ENCODE measurements at regions not wholly inside any gene's neighbourhood (a gene's known extent, or its start where the extent isn't known, plus 50 kb on each side); places are given as distances from the start of the nearest gene placed in this dataset.

GRCh38 chr2:7701791-7702190 is 784.6 kb downstream of the RNF144A start:
- TF ChIP-seq, protein P1, sequence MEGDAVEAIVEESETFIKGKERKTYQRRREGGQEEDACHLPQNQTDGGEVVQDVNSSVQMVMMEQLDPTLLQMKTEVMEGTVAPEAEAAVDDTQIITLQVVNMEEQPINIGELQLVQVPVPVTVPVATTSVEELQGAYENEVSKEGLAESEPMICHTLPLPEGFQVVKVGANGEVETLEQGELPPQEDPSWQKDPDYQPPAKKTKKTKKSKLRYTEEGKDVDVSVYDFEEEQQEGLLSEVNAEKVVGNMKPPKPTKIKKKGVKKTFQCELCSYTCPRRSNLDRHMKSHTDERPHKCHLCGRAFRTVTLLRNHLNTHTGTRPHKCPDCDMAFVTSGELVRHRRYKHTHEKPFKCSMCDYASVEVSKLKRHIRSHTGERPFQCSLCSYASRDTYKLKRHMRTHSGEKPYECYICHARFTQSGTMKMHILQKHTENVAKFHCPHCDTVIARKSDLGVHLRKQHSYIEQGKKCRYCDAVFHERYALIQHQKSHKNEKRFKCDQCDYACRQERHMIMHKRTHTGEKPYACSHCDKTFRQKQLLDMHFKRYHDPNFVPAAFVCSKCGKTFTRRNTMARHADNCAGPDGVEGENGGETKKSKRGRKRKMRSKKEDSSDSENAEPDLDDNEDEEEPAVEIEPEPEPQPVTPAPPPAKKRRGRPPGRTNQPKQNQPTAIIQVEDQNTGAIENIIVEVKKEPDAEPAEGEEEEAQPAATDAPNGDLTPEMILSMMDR (IDR thresholded peaks at IDR 0.05), result no peak
- no peak for TF ChIP-seq POLR2AphosphoS5 (IDR thresholded peaks at IDR 0.05)

Measured in esophagus muscularis mucosa (tissue), 3 donors.